Spleen (tissue), 11 donors: ENCODE measurements at regions not wholly inside any gene's neighbourhood (a gene's known extent, or its start where the extent isn't known, plus 50 kb on each side); places are given as distances from the start of the nearest gene placed in this dataset.
"Not testable (repeated sequence)": the region's sequence is repeated elsewhere in the genome, so short reads cannot be mapped to it uniquely, and the experiment has no call there.

Source experiments
- DNase-seq: peaks from one replicate; pipeline ENCODE4 v3.0.0-alpha.2; 2020
- H3K27ac ChIP-seq, 8 donors: fragments of 200-600 bp; sonication (generic) in 7 of 8; 1 replicate in 4 of 8; 2 replicates in 4 of 8; pipeline versions ENCODE4 v1.5.0 to v1.8.0; 2016 to 2021; ENCODE audit warnings: inconsistent platforms in 4 of 8, mild to moderate bottlenecking in 4 of 8, moderate library complexity in 1 of 8
- H3K27me3 ChIP-seq, 7 donors: fragments of 200-600 bp; sonication (generic) in 6 of 7; replicated peaks in 1 of 7; 1 replicate in 4 of 7; 2 replicates in 3 of 7; pipeline versions ENCODE4 v1.5.0 to v1.8.0; 2016 to 2021; ENCODE audit warnings: inconsistent platforms in 3 of 7, mild to moderate bottlenecking in 1 of 7
- H3K36me3 ChIP-seq, 6 donors: fragments of 200-600 bp; sonication (generic) in 5 of 6; 1 replicate in 4 of 6; 2 replicates in 2 of 6; pipeline versions ENCODE4 v1.5.0 to v1.8.0; 2016 to 2021; ENCODE audit warnings: inconsistent platforms in 2 of 6
- H3K4me1 ChIP-seq, 6 donors: fragments of 200-600 bp; sonication (generic) in 5 of 6; 1 replicate in 3 of 6; 2 replicates in 3 of 6; pipeline versions ENCODE4 v1.5.0 to v1.8.0; 2016 to 2021; ENCODE audit warnings: inconsistent platforms in 3 of 6
- H3K4me3 ChIP-seq, 8 donors: fragments of 200-600 bp; sonication (generic) in 7 of 8; 1 replicate in 4 of 8; 2 replicates in 4 of 8; pipeline versions ENCODE4 v1.5.0 to v1.8.0; 2016 to 2021; ENCODE audit warnings: inconsistent platforms in 4 of 8, mild to moderate bottlenecking in 4 of 8, moderate library complexity in 2 of 8
- H3K9me3 ChIP-seq, 8 donors: fragments of 200-600 bp; sonication (generic) in 7 of 8; 1 replicate in 4 of 8; 2 replicates in 4 of 8; pipeline versions ENCODE4 v1.5.0 to v1.8.0; 2016 to 2021; ENCODE audit warnings: inconsistent platforms in 4 of 8
- POLR2A ChIP-seq, 3 donors: fragments of 450-650 bp; IDR thresholded peaks; one replicate each; pipeline ENCODE4 v1.5.1; 2017; ENCODE audit warnings: antibody characterized with exemption in 3 of 3, mild to moderate bottlenecking in 1 of 3
- POLR2AphosphoS5 ChIP-seq, 3 donors: sonication (generic); formaldehyde crosslinking; IDR thresholded peaks; one replicate each; pipeline ENCODE4 v1.5.1; 2017; ENCODE audit warnings: antibody characterized with exemption in 3 of 3
- WGBS, 5 donors: extraction: QIAGEN DNeasy Blood & Tissue Kit in 3 of 5; methylation state at CpG; one replicate each; pipeline versions ENCODE4 v1.1.5 to v1.1.7; 2013 to 2018; 5-methylcytosine and 5-hydroxymethylcytosine counted together
- intact Hi-C: fragments of 100-400 bp; cut with DNase I; formaldehyde crosslinking; loops from one replicate; pipeline ENCODE4 v1.15.0; 2023; ENCODE audit warnings: low total_unique reads
- TF ChIP-seq, protein P1 (sequence below), 11 experiments: fragments of 200-600 bp in 7 of 11; fragments of 450-650 bp in 4 of 11; sonication (generic) in 4 of 11; IDR thresholded peaks in 8 of 11; conservative IDR thresholded peaks in 3 of 11; 1 replicate in 7 of 11; 2 replicates in 4 of 11; pipeline versions ENCODE4 v1.4.0 to v1.8.0; 2016 to 2021; ENCODE audit warnings: antibody characterized with exemption in 11 of 11, inconsistent platforms in 4 of 11, mild to moderate bottlenecking in 1 of 11
- donor health status: healthy with polysubstance abuse.
- donor health status: DM: no; HTN: no; CAD: no; lungs with moderate emphysema.
- donor health status: DM: no; HTN: no; CAD: no.
- donor health status: Bipolar disorder and iron deficiency.
- donor health status: healthy.
- donor health status: DM: no; HTN: no; CAD: no.
- donor health status: DM: yes; HTN: yes; CAD: no.

DNA sequence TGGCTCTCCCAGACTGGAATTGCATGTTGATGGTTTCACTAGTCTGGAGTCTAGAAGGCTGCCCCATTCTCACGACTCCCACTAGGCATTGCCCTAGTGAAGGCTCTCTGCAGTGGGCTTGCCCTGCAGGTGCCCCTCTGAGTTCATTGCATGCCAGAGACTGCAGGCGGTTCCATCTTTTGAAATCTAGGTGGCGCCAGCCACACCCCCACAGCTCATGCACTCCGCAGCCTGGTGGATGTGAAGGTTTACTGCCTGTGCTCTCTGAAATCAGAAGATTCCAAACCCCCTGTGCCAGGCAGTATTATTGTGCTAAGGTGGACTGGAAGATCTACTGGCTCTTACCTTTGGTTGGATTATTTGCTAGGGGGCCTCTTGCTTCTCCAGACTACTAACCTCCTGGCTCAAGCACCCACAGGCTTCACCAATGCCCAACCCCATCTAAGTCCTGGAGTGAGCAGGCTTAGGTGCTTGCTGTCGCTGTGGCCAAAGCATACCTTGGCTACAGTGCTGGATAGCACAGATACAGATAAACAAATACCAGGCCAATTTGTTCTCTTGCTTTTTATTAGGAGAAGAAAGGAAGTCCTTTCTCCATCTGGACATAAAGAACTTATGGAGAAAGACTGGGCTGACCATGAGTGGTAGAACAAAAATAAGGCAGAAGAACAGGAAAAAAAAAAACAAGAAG, 83.5 kb upstream of the SIM2 start:
- TF ChIP-seq POLR2A (IDR thresholded peaks at IDR 0.05) (no peak), POLR2AphosphoS5 (IDR thresholded peaks at IDR 0.05) (no peak)
- TF ChIP-seq, protein P1, sequence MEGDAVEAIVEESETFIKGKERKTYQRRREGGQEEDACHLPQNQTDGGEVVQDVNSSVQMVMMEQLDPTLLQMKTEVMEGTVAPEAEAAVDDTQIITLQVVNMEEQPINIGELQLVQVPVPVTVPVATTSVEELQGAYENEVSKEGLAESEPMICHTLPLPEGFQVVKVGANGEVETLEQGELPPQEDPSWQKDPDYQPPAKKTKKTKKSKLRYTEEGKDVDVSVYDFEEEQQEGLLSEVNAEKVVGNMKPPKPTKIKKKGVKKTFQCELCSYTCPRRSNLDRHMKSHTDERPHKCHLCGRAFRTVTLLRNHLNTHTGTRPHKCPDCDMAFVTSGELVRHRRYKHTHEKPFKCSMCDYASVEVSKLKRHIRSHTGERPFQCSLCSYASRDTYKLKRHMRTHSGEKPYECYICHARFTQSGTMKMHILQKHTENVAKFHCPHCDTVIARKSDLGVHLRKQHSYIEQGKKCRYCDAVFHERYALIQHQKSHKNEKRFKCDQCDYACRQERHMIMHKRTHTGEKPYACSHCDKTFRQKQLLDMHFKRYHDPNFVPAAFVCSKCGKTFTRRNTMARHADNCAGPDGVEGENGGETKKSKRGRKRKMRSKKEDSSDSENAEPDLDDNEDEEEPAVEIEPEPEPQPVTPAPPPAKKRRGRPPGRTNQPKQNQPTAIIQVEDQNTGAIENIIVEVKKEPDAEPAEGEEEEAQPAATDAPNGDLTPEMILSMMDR (IDR thresholded peaks at IDR 0.05 in 8 of 11, conservative IDR thresholded peaks at IDR 0.05 in 3 of 11), result no peak
- Histone ChIP-seq H3K4me3 (no peak overlapping the region), H3K4me1 (no peaks in the 10 kb centered on the region), H3K27ac (no peak overlapping the region), H3K36me3 (no peaks in the 10 kb centered on the region), H3K27me3 (peaks cover 0 to 51% (median 0%) of the 10 kb centered on the region in 7 donors), H3K9me3 (peaks cover 0 to 42% (median 8%) of the 10 kb centered on the region in 8 donors)
- no peak for DNase-seq
- intact Hi-C loops, result no loop called here
- WGBS, 5 donors, result 74 to 87% (median 79%) methylated on average over 5 of the region's 5 CpGs

DNA sequence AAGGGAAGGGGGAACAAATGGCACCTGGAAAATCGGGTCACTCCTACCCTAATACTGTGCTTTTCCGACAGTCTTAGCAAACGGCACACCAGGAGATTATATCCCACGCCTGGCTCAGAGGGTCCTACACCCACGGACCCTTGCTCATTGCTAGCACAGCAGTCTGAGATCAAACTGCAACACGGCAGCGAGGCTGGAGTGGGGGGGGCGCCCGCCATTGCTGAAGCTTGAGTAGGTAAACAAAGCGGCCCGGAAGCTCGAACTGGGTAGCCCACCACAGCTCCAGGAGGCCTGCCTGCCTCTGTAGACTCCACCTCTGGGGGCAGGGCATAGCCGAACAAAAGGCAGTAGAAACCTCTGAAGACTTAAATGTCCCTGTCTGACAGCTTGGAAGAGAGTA, 82.1 kb upstream of the SIM2 start:
- H3K27ac ChIP-seq, H3K4me3 ChIP-seq, H3K36me3 ChIP-seq, intact Hi-C loops, H3K4me1 ChIP-seq, DNase-seq: not testable (repeated sequence)
- H3K27me3 ChIP-seq, result peaks cover 0 to 43% (median 0%) of the 10 kb centered on the region in 7 donors
- peaks cover 0 to 47% (median 12%) of the 10 kb centered on the region in 8 donors for H3K9me3 ChIP-seq
- 88 to 92% (median 91%) methylated on average over 12 to 13 of the region's 13 CpGs for WGBS, 5 donors

DNA sequence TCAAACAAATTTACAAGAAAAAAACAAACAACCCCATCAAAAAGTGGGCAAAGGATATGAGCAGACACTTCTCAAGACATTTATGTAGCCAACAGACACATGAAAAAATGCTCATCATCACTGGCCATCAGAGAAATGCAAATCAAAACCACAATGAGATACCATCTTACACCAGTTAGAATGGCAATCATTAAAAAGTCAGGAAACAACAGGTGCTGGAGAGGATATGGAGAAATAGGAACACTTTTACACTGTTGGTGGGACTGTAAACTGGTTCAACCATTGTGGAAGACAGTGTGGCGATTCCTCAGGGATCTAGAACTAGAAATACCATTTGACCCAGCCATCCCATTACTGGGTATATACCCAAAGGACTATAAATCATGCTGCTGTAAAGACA, 77.1 kb upstream of the SIM2 start:
- H3K27me3 ChIP-seq, DNase-seq, H3K4me3 ChIP-seq, H3K36me3 ChIP-seq, H3K4me1 ChIP-seq, intact Hi-C loops, H3K27ac ChIP-seq: not testable (repeated sequence)
- WGBS, 5 donors, result 55 to 100% (median 69%) methylated on average over 1 of the region's 1 CpG; no CpG with 5 or more reads in 2 of the 5 donors
- H3K9me3 ChIP-seq, result peaks cover 0 to 41% (median 15%) of the 10 kb centered on the region in 8 donors

DNA sequence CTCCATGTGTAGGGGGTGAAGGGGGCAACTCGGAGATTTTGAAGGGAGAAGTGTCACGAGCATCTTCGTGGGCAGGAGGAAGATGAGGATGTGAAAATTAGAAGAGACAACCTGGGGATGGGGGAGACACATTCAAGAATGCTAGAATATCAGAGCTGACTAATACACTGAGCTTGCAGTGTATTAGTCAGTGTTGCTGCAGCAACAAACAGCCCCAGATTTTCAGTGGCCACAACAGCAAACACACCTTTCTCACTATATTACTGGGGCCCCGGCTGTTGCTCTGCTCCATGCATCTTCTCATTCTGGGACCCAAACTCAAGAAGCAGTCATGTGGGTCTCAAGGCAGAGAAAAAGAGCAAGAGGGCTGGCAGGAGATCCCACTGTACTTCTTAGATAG, 74.8 kb upstream of the SIM2 start:
- WGBS, 5 donors, result 86 to 97% (median 92%) methylated on average over 4 of the region's 4 CpGs
- intact Hi-C loops, result no loop called here
- Histone ChIP-seq H3K4me1 (no peaks in the 10 kb centered on the region), H3K36me3 (no peaks in the 10 kb centered on the region), H3K4me3 (no peak overlapping the region), H3K27ac (no peak overlapping the region), H3K9me3 (peaks cover 0 to 31% (median 14%) of the 10 kb centered on the region in 8 donors), H3K27me3 (peaks cover 0 to 11% (median 0%) of the 10 kb centered on the region in 7 donors)
- TF ChIP-seq POLR2A (IDR thresholded peaks at IDR 0.05), result no peak
- no peak for TF ChIP-seq POLR2AphosphoS5 (IDR thresholded peaks at IDR 0.05)
- TF ChIP-seq, protein P1 (IDR thresholded peaks at IDR 0.05 in 8 of 11, conservative IDR thresholded peaks at IDR 0.05 in 3 of 11), result no peak
- DNase-seq, result no peak

DNA sequence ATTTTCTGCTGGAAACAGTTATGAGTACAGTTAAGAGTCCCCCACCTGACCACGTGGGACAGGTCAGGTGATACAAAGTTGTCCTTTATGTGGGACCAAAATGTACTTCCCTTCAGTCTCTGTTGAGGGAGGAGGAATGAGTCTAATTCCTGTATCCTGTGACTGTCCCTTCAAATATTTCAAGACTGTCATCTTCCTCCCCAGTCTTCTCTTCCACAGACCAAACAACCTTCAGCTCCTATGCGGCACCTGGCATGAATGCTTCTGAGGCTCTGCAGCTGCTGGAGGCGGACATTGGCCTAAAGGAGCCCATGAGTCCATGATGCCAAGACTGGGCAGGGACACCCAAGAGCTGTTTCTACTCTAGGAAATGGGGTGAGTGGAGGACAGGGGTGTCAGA, 72.1 kb upstream of the SIM2 start:
- intact Hi-C loops, result no loop called here
- Histone ChIP-seq H3K27me3 (peaks cover 0 to 38% (median 0%) of the 10 kb centered on the region in 7 donors), H3K27ac (no peak overlapping the region), H3K4me1 (no peaks in the 10 kb centered on the region), H3K9me3 (peaks cover 0 to 22% (median 4%) of the 10 kb centered on the region in 8 donors), H3K4me3 (no peak overlapping the region), H3K36me3 (no peaks in the 10 kb centered on the region)
- no peak for DNase-seq
- TF ChIP-seq, protein P1 (IDR thresholded peaks at IDR 0.05 in 8 of 11, conservative IDR thresholded peaks at IDR 0.05 in 3 of 11), result no peak
- TF ChIP-seq POLR2A (IDR thresholded peaks at IDR 0.05) (no peak), POLR2AphosphoS5 (IDR thresholded peaks at IDR 0.05) (no peak)
- 72 to 84% (median 82%) methylated on average over 3 of the region's 3 CpGs for WGBS, 5 donors
